ENCODE measurements at regions not wholly inside any gene's neighbourhood (a gene's known extent, or its start where the extent isn't known, plus 50 kb on each side); places are given as distances from the start of the nearest gene placed in this dataset.
"Not testable (repeated sequence)": the region's sequence is repeated elsewhere in the genome, so short reads cannot be mapped to it uniquely, and the experiment has no call there.

DNA sequence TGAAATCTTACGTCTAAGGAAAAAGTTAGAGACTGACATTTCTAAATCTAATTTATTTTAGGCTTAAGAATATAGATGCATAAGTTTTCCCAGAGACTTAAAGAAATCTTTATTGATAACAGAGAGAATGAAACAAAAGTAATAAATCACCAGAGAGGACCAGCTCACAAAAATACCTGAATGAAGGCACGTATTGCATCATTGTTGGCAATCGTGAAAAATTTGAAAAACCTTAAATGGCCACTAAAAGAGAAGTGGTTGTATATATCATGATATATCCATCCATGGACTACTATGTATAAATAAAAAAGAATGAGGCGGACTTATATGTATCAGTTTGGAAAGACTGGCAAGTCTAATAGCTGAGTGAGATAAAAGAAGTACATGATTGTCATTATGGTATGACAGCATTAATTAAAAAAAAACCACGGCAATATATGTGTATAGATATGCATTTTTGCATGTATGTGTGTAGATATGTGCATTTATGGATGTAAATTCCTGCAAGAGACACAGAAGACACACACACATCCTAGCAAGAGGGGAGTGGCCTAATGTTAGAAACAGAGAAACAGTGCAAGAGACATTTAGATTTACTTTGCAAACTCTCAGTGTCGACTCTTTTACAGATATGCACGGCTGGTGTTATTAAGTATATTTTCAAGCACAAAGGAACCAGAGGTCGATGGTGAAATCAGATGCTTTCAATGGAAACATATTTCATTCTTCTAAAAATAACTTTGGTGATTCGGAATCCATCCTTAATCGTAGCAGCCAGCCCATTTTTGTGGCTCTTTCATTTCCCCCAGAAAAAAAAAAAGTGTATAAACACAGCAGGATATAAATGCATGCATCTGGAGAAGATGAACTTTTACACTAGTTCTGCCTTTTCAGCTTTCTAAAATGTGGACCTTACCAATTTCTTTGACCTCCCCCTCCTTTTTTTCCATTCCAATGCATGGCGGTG lies 156.1 kb upstream of the SALL4 start:
- peak; percentile 12 for DNase-seq

DNA sequence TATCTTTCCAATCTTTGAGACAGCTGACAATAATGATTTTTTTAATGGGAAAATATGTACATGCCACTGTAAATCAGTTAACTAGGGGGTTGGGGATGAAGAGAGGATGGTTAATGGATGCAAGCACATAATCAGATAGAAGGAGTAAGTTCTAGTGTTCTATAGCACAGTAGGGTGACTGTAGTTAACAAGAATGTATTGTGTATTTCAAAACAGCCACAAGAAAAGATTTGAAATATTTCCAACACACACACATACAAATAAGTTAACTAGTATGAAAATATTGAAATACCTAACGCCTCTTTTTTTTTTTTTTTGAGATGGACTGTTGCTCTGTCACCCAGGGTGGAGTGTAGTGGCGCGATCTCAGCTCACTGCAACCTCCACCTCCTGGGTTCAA lies 153.4 kb upstream of the SALL4 start:
- no peak for DNase-seq

DNA sequence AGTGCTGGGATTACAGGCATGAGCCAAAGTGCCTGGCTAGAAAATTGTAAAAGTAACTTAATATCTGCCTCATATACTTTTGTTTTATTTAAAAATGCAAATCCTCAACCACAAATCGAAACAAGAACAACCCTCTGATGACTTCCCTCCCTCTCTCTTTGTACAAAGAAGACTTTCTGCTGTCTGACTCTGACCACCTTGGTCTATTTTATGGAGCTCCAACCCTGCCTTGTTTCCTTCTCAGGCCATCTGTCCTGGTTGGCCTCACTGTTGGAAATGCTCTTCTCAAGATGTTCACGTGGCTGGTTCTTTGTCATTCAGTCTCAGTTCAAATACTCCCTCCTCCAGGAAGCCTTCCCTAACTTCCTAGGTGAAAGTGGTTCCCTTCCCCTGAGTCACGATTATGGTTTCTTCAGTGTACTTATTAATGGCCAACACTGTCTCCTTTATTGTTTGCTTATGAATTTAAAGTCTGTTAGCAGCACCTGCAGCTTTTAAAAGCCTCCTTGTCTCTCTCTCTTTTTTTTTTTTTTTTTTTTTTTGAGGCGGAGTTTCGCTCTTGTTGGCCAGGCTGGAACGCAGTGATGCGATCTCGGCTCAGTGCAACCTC lies 151.5 kb upstream of the SALL4 start:
- no peak for DNase-seq

DNA sequence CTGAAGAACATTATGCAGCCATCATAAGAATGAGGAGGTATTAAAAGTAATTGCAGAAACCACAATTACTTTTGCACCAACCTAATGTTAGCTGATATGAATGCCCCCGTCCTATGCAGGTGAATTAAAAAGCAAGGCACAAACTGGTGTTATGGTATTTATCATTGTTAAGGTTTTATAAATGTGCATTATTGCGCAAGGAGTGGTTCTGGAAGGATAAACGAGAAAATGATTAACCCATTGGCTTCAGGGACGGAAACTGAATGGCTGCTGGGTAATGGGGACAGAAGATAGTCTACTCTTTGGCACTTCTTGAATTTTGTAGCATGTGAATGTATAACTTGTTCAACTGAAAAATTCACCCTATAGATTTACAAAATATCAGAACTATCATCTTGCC lies 148.6 kb upstream of the SALL4 start:
- DNase-seq = no peak

DNA sequence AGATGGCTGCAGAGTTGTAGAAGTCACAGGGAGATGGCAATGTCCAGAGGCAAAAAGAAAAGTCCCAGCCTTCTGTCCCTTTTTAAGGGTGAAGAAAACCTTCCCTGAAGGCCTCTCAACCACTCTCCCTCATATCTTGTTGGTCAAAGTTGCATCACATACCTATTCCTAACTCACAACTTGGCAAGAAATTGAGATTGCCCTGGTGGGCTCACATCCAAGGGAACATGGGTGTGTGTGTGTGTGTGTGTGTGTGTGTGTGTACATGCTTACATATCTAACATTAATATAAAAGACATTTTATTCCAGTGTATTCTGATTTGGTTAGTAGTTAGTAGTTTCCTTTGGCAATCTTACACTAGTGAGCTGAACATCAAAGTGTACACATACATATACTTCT lies 144.3 kb upstream of the SALL4 start:
- no peak for DNase-seq

DNA sequence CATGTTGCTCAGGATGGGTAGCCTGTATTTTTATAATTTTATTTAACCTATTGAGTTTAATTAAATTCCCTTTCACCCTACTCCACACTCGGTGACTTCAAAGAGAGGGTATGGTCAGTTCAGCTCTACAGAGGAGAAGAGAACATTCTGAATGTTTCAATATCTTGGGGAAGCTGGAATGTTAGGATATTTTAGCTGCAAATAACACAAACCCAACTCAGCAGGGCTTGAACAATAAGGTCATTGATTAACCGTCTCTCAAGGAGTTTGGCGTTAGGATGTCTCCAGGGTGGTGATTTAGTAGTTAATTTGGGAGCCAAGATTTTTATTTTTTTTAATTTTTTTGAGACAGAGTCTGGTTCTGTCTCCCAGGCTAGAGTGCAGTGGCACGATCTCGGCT lies 143.6 kb upstream of the SALL4 start:
- no peak for DNase-seq

DNA sequence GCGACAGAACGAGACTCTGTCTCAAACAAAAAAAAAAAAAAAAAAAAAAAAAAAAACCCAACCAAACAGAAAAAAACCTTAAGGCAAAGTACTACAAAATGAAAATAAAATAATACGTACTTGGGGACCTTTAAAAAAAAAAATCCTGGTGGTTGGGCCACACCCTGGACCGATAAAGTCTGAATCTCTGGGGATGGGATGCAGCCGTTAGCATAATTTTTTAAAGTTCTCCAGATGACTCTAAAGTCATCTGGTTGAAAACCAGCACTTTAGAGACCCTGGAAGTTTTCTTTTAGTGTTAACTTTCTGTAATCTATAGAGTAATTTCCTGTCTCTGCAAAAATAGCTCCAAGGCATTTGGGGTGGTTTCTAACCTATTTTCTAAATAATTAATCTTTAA lies 142.9 kb upstream of the SALL4 start:
- no peak for DNase-seq

DNA sequence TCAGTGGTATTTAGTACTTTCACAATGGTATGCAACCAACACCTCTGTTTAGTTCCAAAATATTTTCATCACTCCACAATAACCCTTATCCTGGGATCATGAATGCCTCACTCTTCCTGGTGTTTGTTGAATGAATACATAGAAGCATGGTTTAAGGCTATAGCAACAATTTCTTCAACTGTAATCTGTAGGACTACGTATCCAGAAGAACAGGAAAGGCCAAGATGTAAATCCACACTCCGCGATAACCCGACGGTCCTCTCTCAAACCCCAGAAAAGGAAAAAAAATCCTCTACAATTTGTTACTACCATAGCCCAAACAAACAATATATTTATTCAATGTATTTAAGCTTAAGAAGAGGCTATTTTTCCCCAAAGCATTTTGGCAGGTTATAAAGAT lies 141.4 kb upstream of the SALL4 start:
- DNase-seq = no peak

DNA sequence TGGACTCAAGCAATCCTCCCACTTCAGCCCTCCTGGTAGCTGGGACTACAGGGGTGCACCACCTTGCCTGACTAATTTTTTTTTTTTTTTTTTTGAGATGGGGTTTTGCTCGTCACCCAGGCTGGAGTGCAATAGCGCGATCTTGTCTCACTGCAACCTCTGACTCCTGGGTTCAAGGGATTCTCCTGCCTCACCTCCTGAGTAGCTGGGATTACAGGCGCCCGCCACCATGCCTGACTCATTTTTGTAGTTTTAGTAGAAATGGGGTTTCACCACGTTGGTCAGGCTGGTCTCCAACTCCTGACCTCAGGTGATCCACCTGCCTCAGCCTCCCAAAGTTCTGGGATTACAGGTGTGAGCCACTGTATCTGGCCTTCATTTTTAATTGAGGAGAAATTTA lies 141.0 kb upstream of the SALL4 start:
- not testable (repeated sequence) for DNase-seq

DNA sequence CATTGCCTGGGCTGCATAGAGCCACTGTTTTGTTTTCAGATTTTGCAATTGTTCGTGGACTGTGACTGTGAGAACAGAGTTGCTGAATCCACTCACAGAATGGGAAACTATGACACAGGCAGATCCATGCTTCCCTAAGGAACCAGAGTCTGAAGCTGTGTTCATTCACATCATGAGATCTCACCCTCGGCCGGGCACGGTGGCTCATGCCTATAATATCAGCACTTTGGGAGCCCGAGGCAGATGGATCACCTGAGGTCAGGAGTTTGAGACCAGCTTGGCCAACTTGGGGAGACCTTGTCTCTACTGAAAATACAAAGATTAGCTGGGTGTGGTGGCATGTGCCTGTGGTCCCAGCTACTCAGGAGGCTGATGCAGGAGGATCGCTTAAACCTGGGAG lies 139.2 kb upstream of the SALL4 start:
- no peak for DNase-seq

DNA sequence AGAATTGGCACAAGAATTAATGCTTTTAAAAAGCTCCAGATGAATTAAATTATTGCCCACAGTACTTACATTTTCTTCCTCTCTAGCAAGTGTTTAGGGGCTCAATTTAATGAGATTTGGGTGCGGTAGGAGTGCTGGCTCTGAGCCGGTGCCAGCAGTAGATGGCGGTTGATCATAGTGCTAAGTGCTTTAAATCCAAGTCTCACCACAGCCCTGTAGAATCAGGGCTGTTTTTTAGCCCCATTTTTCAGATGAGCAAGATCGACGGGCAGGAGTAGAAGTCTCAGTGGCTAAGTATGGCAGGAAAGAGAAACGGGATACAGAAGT lies 136.9 kb upstream of the SALL4 start:
- no peak for DNase-seq

DNA sequence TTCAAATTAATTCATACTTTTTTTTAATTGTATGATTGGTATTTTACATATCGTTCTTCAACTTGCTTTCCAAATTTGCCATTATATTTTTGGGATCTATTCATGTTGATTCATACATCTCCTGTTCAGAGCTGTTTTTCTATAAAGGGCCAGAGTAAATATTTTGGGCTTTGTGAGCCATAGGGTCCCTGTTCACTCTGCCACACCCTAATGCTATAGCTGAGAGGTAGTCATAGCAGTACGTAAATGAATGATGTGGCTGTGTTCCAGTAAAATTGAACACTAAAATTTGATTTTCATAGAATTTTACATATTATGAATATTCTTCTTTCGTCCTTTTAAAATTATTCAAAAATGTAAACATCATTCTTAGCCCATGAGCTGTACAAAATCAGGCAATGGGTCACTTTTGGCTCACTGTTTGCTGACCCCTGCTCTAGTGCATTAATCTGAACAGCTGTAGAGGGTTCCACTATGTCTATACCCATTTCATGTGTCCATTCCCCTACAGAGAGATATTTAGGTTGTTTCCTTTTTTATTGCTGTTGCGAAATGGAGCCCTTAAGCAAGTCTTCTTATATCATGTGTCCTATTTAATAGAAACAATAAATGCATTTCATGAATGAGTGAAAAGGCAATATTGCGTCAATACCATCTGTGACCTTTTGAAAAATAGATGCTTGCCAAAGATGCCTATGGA lies 136.4 kb upstream of the SALL4 start:
- DNase-seq = no peak

DNA sequence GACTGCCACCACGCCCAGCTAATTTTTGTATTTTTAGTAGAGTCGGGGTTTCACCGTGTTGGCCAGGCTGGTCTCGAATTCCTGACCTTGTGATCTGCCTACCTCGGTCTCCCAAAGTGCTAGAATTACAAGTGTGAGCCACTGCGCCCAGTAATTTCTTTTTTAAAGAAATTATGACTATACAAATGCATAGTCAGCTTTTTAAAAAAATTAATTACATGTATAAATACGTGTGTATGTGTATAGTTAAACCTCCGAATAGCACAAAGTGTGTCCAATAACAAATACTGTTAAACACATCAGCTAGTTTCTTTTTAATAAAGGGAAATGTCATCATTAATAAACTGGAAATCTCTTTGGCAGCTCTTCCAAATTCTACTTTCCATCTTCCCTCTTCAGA lies 135.5 kb upstream of the SALL4 start:
- no peak for DNase-seq

DNA sequence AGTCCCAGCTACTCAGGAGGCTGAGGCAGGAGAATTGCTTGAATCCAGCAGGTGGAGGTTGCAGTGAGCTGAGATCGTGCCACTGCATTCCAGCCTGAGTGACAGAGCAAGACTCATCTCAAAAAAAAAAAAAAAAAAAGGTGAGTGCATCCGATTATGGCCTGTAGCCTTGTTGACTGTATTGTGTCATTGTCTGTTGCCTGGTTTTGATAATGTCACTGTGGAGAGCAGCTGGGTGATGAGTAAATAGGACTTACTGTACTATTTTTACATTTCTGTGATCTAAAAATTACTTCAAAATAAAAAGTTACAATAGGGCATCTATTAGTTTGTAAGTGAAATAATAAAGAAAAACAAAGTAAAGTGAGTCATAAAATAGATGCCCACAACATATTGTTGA lies 134.1 kb upstream of the SALL4 start:
- DNase-seq = no peak

DNA sequence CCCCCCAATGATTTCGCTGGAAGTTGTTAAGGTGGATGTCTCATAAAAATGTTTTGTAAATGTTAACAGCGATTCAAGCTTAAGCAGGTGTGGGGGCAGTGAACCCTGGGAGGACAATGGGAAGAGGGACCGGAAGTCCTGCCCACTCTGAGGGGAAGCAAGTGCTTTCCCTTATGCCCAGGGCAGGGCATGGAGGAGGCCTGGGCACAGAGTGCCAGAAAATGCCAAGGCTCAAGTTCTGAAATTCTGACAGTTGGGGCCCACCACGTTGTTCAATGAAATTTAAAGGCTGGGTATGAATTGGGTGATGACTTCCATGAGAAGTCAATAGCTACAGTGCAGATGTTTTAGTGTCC lies 132.7 kb upstream of the SALL4 start:
- no peak for DNase-seq

DNA sequence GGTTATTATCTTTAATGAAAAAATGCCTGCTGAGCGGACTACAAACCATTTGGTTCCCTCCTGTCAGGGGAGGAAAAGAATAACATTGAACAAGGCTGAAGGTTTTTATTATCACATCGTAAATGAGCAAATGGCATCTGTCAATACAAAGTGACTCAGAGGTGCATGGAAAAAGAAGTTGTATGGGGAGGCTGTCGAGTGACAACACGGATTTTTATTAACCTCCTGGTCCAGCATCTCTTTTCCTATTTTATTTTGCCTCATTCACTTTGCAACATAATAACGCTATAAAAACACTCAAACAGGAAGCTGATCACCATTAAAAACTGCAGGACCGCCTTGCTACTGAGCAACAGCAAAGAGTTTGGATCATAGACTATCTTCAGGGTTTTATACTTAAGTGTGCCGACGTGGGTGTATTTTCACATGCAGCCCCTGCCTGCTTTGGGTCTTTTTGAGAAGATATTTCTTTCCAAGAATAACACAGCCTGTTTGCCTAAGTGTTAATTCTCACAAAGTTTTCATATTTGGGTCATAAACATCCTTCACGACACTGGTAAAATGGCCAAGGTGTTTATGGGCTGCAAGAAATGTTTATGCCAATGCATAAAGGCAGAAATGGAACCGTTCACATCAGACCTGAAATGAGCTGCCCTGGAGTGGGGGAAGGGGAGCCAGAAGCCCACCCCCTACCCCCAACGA lies 132.1 kb upstream of the SALL4 start:
- DNase-seq = no peak

DNA sequence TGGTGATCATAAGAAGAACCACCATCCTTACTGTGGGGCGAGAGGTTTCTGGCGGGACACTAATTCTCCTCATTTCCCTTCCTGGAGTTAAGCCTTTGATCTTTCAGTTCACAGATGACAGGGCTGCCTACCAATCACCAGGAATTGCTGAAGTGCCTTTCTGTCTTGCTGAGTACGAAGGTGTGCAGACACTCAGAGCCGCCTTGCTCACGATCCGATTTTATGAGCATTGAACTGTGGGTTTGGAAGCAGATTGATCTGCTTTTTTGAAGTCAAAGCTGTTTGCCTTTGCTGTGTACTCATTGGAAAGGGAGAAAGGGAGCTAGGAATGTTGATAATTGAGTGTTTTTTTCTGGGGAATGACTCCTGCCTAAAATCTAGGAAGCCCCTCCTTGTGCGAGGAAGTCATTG lies 129.1 kb upstream of the SALL4 start:
- DNase-seq = no peak

DNA sequence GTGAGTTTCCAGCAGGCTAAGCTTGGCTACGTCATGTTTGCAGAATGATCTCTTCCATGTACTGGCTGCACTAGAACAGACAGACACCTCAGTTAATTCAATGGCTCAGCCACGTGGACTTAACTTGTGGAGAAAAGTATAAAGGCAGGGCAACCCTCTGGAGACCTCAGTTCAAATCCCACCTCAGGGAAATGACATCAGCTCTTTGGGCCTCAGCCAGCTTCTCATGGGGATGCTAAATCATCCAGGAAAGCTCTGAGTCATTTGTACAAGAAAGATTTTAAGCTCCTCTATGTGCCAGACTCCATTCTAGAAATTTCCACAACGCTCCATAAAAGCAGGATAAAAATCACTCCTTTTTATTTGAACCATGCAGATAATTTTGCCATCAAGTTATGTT lies 128.5 kb upstream of the SALL4 start:
- no peak for DNase-seq

DNA sequence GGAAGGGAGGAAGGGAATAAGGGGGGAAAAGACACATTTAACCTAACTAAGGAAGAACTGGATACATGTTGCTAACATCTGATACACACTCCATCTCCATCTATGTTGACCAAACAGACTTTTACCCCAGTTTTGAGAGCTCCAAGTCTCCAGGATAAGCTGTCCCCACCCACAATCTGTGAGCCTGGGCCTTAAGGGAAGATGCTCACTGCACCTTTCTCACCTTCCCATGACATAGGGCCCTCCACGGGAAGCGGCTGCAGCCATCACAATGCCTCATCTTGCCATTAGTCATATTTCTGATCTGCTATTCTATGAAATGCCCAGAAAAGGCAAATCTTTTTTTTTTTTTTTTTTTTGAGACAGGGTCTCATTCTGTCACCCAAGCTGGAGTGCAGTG lies 126.6 kb upstream of the SALL4 start:
- no peak for DNase-seq

DNA sequence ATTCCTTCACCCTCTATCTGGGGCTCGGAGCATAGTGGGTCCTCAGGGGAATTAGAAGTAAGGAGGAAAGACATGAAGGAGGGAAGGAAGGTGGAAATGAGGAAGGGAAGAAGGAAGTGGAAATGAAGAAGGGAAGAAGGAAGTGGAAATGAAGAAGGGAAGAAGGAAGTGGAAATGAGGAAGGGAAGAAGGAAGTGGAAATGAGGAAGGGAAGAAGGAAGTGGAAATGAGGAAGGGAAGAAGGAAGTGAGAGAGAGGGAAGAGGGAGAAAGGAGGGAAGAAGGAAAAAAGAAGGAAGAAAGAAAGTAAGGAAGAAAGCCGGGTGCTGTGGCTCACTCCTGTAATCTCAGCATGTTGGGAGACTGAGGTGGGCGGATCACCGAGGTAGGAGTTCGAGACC lies 125.6 kb upstream of the SALL4 start:
- not testable (repeated sequence) for DNase-seq

DNA sequence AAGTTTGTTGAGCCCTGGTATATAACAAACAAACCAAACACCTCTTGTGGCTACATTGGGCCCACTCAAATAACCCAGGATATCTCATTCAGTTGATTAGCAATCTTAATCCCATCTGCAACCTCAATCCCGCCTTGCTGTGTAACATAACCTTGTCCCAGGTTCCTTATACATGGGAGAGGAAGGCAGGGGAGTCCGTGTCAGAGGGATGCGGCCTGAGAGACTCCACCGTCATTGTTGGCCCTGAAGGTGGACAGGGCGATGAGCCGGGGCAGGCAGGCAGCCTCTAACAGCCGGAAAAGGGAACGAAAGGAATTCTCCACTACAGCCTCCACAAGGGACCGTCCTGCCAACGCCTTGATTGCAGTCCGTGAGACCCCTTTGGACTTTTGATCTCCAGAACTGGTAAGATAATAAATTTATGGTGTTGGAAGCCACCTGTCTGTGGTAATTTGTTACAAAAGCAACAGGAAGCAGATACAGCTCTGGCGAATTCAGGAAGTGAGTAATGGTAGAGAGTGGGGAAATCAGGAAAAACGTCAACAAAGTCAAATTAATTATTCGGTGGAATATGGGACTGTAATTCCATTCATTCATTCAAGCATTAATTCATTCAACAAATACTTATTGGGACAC lies 124.5 kb upstream of the SALL4 start:
- no peak for DNase-seq

DNA sequence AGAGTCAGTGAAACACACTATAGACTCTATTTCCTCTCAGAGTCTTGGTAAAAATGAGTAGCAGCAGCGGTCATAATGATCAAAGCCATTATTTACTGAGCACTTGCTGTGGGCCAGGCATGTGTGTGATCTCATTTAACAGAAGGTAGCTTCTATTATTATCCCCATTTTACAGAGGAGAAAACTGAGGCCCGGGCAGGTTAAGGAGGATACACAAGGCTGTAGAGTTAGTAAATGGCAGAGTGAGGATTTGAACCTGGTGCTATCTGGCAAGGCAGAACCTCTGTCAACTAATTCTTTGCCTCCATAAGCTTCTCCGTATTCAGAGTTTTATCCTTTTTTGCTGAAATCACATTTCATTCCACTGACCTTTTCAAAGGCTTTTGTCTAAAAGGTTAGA lies 122.2 kb upstream of the SALL4 start:
- DNase-seq = no peak

All from muscle of arm (tissue), 1 donor.